ENCODE measurements at regions not wholly inside any gene's neighbourhood (a gene's known extent, or its start where the extent isn't known, plus 50 kb on each side); places are given as distances from the start of the nearest gene placed in this dataset.

DNA sequence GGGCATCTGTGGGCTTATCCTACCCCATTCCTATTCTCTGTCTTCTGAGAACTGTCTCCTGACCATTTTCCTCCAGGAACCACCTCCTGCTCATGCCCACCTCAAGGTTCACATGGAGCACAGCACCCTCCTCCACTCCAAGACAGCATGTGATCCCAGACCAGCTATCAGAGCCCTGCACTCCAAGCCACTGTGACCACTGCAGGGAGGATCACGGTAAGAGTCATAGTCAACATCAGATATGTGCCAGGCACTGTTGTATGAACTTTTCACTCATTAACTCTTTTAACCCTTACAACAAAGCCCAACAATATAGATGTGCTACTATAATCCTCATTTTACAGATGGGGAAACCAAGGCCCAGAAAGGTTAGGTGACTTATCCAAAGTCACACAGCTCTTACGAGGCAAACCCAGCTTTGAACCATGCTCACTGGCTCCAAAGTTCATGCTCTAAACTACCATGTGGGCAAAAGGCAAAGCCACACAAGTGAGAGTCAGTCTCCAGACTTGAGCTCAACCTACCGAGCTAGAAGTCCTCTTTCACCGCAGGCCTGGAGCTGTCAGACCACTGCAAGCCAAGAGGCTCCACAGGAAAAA is 115.1 kb upstream of the IQSEC1 start:
- no peak overlapping the region for H2BK120ac ChIP-seq (ENCODE audit: insufficient read depth, low read length, poor library complexity)
- no peak overlapping the region for H4K12ac ChIP-seq (ENCODE audit: low read depth, low read length)
- no peak overlapping the region for H4K91ac ChIP-seq (ENCODE audit: low read depth, low read length)
- H3K4me2 ChIP-seq (ENCODE audit: low read length): no peak overlapping the region
- H2AFZ ChIP-seq (ENCODE audit: insufficient read depth, low read length, poor library complexity): no peak overlapping the region
- no peak overlapping the region for H3K4me3 ChIP-seq (ENCODE audit: low read depth, low read length)
- no peak for DNase-seq
- H3K4ac ChIP-seq (ENCODE audit: low read depth, low read length): no peak overlapping the region
- H3K36me3 ChIP-seq (ENCODE audit: control insufficient read depth in 1 of 2, insufficient read depth in 2 of 2, low read length in 2 of 2): no peaks in the 10 kb centered on the region
- no peak overlapping the region for H3K14ac ChIP-seq (ENCODE audit: low read length)
- no peak overlapping the region for H2BK5ac ChIP-seq (ENCODE audit: low read depth, low read length, poor library complexity)
- H2AK5ac ChIP-seq (ENCODE audit: low read length): no peak overlapping the region
- H3K27me3 ChIP-seq (ENCODE audit: insufficient read depth, low read length): no peaks in the 10 kb centered on the region
- no peaks in the 10 kb centered on the region for H3K79me2 ChIP-seq (ENCODE audit: control insufficient read depth, insufficient read depth, low read length, poor library complexity)
- H3K9ac ChIP-seq (ENCODE audit: low read length): no peak overlapping the region
- no peak overlapping the region for H3K27ac ChIP-seq (ENCODE audit: low read depth, low read length)
- no peak overlapping the region for H2BK12ac ChIP-seq (ENCODE audit: low read length)
- no peak overlapping the region for H3K23ac ChIP-seq (ENCODE audit: low read length)
- H3K79me1 ChIP-seq (ENCODE audit: low read length): no peaks in the 10 kb centered on the region
- no peak overlapping the region for H3K18ac ChIP-seq (ENCODE audit: low read length)
- H3K4me1 ChIP-seq (ENCODE audit: control insufficient read depth in 1 of 2, insufficient read depth in 2 of 2, low read length in 2 of 2): peaks cover 5 to 9% of the 10 kb centered on the region in 2 experiments
- no CpG with 5 or more reads among the region's 4 CpGs for WGBS (ENCODE audit: extremely low coverage, insufficient coverage, insufficient read length)
- no peak overlapping the region for H4K8ac ChIP-seq (ENCODE audit: low read depth, low read length)
- no peaks in the 10 kb centered on the region for H3K9me3 ChIP-seq (ENCODE audit: insufficient read depth, low read depth, low read length)

DNA sequence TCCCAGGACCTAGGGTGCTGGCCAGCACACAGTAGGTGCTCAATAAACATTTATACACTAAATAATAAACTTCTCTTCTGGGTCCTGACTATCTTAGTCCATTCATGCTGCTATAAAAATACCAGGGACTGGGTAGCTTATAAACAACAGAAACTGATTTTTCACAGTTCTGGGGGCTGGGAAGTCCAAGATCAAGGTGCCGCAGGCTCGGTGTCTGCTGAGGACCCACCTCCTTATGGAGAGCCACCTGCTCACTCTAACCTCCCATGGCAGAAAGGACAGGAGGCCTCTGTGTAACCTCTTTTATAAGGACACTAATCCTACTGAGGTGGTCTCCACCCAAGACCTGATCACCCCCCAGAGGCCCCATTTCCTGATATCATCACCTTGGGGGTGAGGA is 114.4 kb upstream of the IQSEC1 start:
- H3K79me2 ChIP-seq (ENCODE audit: control insufficient read depth, insufficient read depth, low read length, poor library complexity): no peaks in the 10 kb centered on the region
- H3K4me2 ChIP-seq (ENCODE audit: low read length): no peak overlapping the region
- H3K4ac ChIP-seq (ENCODE audit: low read depth, low read length): no peak overlapping the region

DNA sequence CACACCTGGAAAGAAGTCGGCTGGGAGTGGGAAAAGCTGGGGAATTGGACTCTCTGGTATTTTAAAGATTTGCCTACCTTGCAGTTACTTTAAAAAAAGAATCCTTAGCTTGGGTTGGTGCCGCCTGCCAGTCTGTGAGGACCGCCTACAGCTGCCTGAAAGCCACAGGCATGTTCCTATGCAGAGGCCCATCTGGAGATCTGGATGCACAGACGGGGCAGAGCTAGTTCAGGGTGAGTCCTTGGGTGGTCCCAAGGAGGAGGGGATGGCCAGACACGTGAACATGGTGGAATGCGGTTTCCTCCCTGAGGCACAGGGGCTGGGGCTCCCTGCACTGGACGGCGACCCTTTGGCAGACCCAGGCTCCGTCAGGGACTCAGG is 113.2 kb upstream of the IQSEC1 start:
- H3K27me3 ChIP-seq (ENCODE audit: insufficient read depth, low read length): no peaks in the 10 kb centered on the region
- H3K79me1 ChIP-seq (ENCODE audit: low read length): no peaks in the 10 kb centered on the region
- no peak overlapping the region for H2BK5ac ChIP-seq (ENCODE audit: low read depth, low read length, poor library complexity)
- no peaks in the 10 kb centered on the region for H3K79me2 ChIP-seq (ENCODE audit: control insufficient read depth, insufficient read depth, low read length, poor library complexity)
- no peak overlapping the region for H3K9ac ChIP-seq (ENCODE audit: low read length)
- no peak overlapping the region for H2AK5ac ChIP-seq (ENCODE audit: low read length)
- no peak overlapping the region for H3K4me2 ChIP-seq (ENCODE audit: low read length)
- no peak overlapping the region for H4K8ac ChIP-seq (ENCODE audit: low read depth, low read length)
- no peak overlapping the region for H3K23ac ChIP-seq (ENCODE audit: low read length)
- peaks cover 5% of the 10 kb centered on the region in 2 experiments for H3K4me1 ChIP-seq (ENCODE audit: control insufficient read depth in 1 of 2, insufficient read depth in 2 of 2, low read length in 2 of 2)
- no peak overlapping the region for H2BK120ac ChIP-seq (ENCODE audit: insufficient read depth, low read length, poor library complexity)
- no CpG with 5 or more reads among the region's 9 CpGs for WGBS (ENCODE audit: extremely low coverage, insufficient coverage, insufficient read length)
- H3K14ac ChIP-seq (ENCODE audit: low read length): no peak overlapping the region
- H3K27ac ChIP-seq (ENCODE audit: low read depth, low read length): no peak overlapping the region
- H3K9me3 ChIP-seq (ENCODE audit: insufficient read depth, low read depth, low read length): no peaks in the 10 kb centered on the region
- H3K36me3 ChIP-seq (ENCODE audit: control insufficient read depth in 1 of 2, insufficient read depth in 2 of 2, low read length in 2 of 2): no peaks in the 10 kb centered on the region
- peak overlapping the region; percentile 18 for H3K4me3 ChIP-seq (ENCODE audit: low read depth, low read length)
- no peak for DNase-seq
- no peak overlapping the region for H3K4ac ChIP-seq (ENCODE audit: low read depth, low read length)
- no peak overlapping the region for H4K12ac ChIP-seq (ENCODE audit: low read depth, low read length)
- no peak overlapping the region for H4K91ac ChIP-seq (ENCODE audit: low read depth, low read length)
- H2BK12ac ChIP-seq (ENCODE audit: low read length): no peak overlapping the region
- H3K18ac ChIP-seq (ENCODE audit: low read length): no peak overlapping the region
- no peak overlapping the region for H2AFZ ChIP-seq (ENCODE audit: insufficient read depth, low read length, poor library complexity)

More for the DNA sequence above, 114.4 kb upstream of the IQSEC1 start:
- no peak overlapping the region for H2BK120ac ChIP-seq (ENCODE audit: insufficient read depth, low read length, poor library complexity)
- no peak overlapping the region for H4K91ac ChIP-seq (ENCODE audit: low read depth, low read length)
- no peaks in the 10 kb centered on the region for H3K9me3 ChIP-seq (ENCODE audit: insufficient read depth, low read depth, low read length)
- H3K27ac ChIP-seq (ENCODE audit: low read depth, low read length): no peak overlapping the region
- H3K14ac ChIP-seq (ENCODE audit: low read length): no peak overlapping the region
- no peak overlapping the region for H3K4me3 ChIP-seq (ENCODE audit: low read depth, low read length)
- no peaks in the 10 kb centered on the region for H3K79me1 ChIP-seq (ENCODE audit: low read length)
- H2AK5ac ChIP-seq (ENCODE audit: low read length): no peak overlapping the region
- H2BK5ac ChIP-seq (ENCODE audit: low read depth, low read length, poor library complexity): no peak overlapping the region
- H3K9ac ChIP-seq (ENCODE audit: low read length): no peak overlapping the region
- DNase-seq: no peak
- no peaks in the 10 kb centered on the region for H3K36me3 ChIP-seq (ENCODE audit: control insufficient read depth in 1 of 2, insufficient read depth in 2 of 2, low read length in 2 of 2)
- WGBS (ENCODE audit: extremely low coverage, insufficient coverage, insufficient read length): no CpG with 5 or more reads among the region's 2 CpGs
- no peak overlapping the region for H3K18ac ChIP-seq (ENCODE audit: low read length)
- no peak overlapping the region for H4K12ac ChIP-seq (ENCODE audit: low read depth, low read length)
- no peak overlapping the region for H4K8ac ChIP-seq (ENCODE audit: low read depth, low read length)
- no peaks in the 10 kb centered on the region for H3K27me3 ChIP-seq (ENCODE audit: insufficient read depth, low read length)
- H3K4me1 ChIP-seq (ENCODE audit: control insufficient read depth in 1 of 2, insufficient read depth in 2 of 2, low read length in 2 of 2): peaks cover 5% of the 10 kb centered on the region in 2 experiments
- H3K23ac ChIP-seq (ENCODE audit: low read length): no peak overlapping the region
- no peak overlapping the region for H2AFZ ChIP-seq (ENCODE audit: insufficient read depth, low read length, poor library complexity)
- H2BK12ac ChIP-seq (ENCODE audit: low read length): no peak overlapping the region

DNA sequence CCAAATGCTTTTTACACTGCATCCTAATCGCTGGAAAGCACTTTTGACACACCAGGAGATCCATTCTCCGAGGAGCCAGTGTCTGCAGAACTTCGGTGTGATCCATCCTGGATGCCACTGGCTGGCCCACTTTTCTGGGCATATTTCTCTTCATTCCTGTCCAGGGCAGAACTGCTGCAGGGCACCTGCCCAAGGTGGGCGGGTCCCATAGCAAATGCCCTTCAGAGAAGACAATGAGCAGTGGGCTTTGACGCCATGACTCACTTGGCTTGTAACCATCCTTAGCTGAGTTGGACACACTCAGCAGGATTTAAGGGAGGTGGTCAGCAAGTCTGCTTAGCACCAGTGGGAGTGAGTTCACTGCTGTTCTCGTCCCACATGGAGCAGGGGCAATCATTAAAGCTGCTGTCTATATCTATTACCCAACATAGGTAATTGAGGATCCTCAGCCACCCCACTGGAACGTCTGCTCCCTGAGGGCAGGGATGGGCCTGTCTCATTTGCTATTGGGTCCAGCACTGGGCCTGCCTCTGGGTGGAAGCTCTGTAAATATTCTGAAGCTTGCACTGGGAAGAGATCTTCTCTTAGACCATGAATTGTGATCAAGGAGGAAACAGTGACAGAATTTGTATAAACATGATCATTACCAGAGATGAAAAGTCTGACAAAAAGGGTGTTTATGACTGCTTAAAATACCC is 112.7 kb upstream of the IQSEC1 start:
- H3K27me3 ChIP-seq (ENCODE audit: insufficient read depth, low read length): no peaks in the 10 kb centered on the region
- H3K4me1 ChIP-seq (ENCODE audit: control insufficient read depth in 1 of 2, insufficient read depth in 2 of 2, low read length in 2 of 2): peaks cover 5% of the 10 kb centered on the region in 2 experiments
- no peak for DNase-seq
- H3K36me3 ChIP-seq (ENCODE audit: control insufficient read depth in 1 of 2, insufficient read depth in 2 of 2, low read length in 2 of 2): no peaks in the 10 kb centered on the region
- H3K9me3 ChIP-seq (ENCODE audit: insufficient read depth, low read depth, low read length): no peaks in the 10 kb centered on the region
- no peaks in the 10 kb centered on the region for H3K79me1 ChIP-seq (ENCODE audit: low read length)
- H3K14ac ChIP-seq (ENCODE audit: low read length): no peak overlapping the region
- H3K79me2 ChIP-seq (ENCODE audit: control insufficient read depth, insufficient read depth, low read length, poor library complexity): no peaks in the 10 kb centered on the region
- H3K9ac ChIP-seq (ENCODE audit: low read length): no peak overlapping the region
- H3K18ac ChIP-seq (ENCODE audit: low read length): no peak overlapping the region
- H3K4me2 ChIP-seq (ENCODE audit: low read length): no peak overlapping the region
- H3K23ac ChIP-seq (ENCODE audit: low read length): no peak overlapping the region
- no peak overlapping the region for H3K4ac ChIP-seq (ENCODE audit: low read depth, low read length)
- H4K12ac ChIP-seq (ENCODE audit: low read depth, low read length): no peak overlapping the region
- H4K91ac ChIP-seq (ENCODE audit: low read depth, low read length): no peak overlapping the region
- no peak overlapping the region for H3K27ac ChIP-seq (ENCODE audit: low read depth, low read length)
- H4K8ac ChIP-seq (ENCODE audit: low read depth, low read length): no peak overlapping the region
- no peak overlapping the region for H2AFZ ChIP-seq (ENCODE audit: insufficient read depth, low read length, poor library complexity)
- H3K4me3 ChIP-seq (ENCODE audit: low read depth, low read length): no peak overlapping the region
- no peak overlapping the region for H2BK5ac ChIP-seq (ENCODE audit: low read depth, low read length, poor library complexity)
- H2AK5ac ChIP-seq (ENCODE audit: low read length): no peak overlapping the region
- WGBS (ENCODE audit: extremely low coverage, insufficient coverage, insufficient read length): no CpG with 5 or more reads among the region's 7 CpGs
- no peak overlapping the region for H2BK120ac ChIP-seq (ENCODE audit: insufficient read depth, low read length, poor library complexity)
- no peak overlapping the region for H2BK12ac ChIP-seq (ENCODE audit: low read length)
